Mucosa of descending colon (tissue), 3 donors: ENCODE measurements at regions not wholly inside any gene's neighbourhood (a gene's known extent, or its start where the extent isn't known, plus 50 kb on each side); places are given as distances from the start of the nearest gene placed in this dataset.
"Not testable (repeated sequence)": the region's sequence is repeated elsewhere in the genome, so short reads cannot be mapped to it uniquely, and the experiment has no call there.

Source experiments
- ATAC-seq: fragments of 200-7000 bp; cut with Tn5 transposase; one replicate; pipeline ENCODE4 v1.9.1; 2020; ENCODE audit warnings: mild to moderate bottlenecking, moderate library complexity
- DNase-seq, 3 donors: peaks; one replicate each; pipeline ENCODE4 v3.0.0-alpha.2; 2020
- H3K36me3 ChIP-seq: fragments of 200-600 bp; one replicate; pipeline ENCODE4 v1.8.0; 2021; ENCODE audit warnings: low read depth, mild to moderate bottlenecking
- H3K4me1 ChIP-seq: fragments of 200-600 bp; one replicate; pipeline ENCODE4 v1.8.0; 2021; ENCODE audit warnings: low read depth, mild to moderate bottlenecking
- H3K4me3 ChIP-seq: fragments of 200-600 bp; one replicate; pipeline ENCODE4 v1.8.0; 2021; ENCODE audit warnings: mild to moderate bottlenecking
- H3K9me3 ChIP-seq: fragments of 200-600 bp; one replicate; pipeline ENCODE4 v1.8.0; 2021; ENCODE audit warnings: mild to moderate bottlenecking
- intact Hi-C, 2 donors: fragments of 100-400 bp; cut with DNase I in 1 of 2; cut with micrococcal nuclease in 1 of 2; formaldehyde crosslinking; loops; one replicate each; pipeline versions ENCODE4 v1.11.0 to v1.11.1; 2022; cut with DNase I, micrococcal nuclease
- TF ChIP-seq, protein P1 (sequence below): fragments of 200-600 bp; IDR thresholded peaks from one replicate; pipeline ENCODE4 v1.8.0; 2022; ENCODE audit warnings: antibody characterized with exemption, mild to moderate bottlenecking
- donor health status: DM: no; HTN: no; CAD: no; lungs with moderate emphysema.
- donor health status: DM: no; HTN: no; CAD: no.
- donor health status: DM: no; HTN: yes; CAD: no.

DNA sequence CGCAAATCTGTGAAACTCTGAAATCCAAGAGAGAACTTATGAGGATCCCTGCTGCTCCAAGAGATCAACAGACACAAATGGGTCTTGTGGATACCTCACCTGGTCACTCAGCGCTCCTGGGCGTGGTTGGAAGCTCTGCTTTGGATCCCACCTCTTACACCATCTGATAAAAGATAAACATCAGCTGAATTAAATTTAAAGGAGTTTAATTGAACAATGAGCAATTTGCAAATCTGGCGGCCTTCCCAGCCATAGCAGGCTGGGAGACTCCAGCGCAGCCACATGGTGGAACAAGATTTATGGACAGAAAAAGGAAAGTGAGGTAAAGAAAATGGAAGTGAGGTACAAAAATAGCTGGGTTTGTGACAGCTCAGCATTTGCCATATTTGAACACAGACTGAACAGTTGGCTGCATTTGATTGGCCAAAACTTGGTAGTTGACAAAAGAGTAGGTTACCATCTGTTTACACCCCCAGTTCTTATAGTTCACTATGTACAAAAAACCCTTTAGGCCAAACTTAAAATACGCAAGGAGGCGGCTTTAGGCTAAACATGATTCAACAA, 437.3 kb upstream of the NDST3 start:
- no peaks in the 10 kb centered on the region for H3K36me3 ChIP-seq
- H3K4me1 ChIP-seq = no peaks in the 10 kb centered on the region
- H3K9me3 ChIP-seq = no peaks in the 10 kb centered on the region
- TF ChIP-seq, protein P1, sequence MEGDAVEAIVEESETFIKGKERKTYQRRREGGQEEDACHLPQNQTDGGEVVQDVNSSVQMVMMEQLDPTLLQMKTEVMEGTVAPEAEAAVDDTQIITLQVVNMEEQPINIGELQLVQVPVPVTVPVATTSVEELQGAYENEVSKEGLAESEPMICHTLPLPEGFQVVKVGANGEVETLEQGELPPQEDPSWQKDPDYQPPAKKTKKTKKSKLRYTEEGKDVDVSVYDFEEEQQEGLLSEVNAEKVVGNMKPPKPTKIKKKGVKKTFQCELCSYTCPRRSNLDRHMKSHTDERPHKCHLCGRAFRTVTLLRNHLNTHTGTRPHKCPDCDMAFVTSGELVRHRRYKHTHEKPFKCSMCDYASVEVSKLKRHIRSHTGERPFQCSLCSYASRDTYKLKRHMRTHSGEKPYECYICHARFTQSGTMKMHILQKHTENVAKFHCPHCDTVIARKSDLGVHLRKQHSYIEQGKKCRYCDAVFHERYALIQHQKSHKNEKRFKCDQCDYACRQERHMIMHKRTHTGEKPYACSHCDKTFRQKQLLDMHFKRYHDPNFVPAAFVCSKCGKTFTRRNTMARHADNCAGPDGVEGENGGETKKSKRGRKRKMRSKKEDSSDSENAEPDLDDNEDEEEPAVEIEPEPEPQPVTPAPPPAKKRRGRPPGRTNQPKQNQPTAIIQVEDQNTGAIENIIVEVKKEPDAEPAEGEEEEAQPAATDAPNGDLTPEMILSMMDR = no peak
- DNase-seq = no peak
- ATAC-seq = no peak
- H3K4me3 ChIP-seq = no peak overlapping the region
- intact Hi-C loops = no loop called here

DNA sequence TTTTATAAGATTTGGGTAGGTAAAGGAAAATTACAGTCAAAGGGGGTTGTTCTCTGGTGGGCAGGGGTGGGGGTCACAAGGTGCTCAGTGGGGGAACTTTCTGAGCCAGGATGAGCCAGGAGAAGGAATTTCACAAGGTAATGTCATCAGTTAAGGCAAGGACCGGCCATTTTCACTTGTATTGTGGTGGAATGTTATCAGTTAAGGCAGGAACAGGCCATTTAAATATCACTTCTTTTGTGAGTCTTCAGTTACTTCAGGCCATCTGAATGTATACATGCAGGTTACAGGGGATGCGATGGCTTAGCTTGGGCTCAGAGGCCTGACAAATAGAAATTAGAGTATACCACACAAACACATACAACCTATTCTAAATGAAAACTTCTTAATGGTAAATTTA, 434.9 kb upstream of the NDST3 start:
- intact Hi-C loops, DNase-seq, ATAC-seq, H3K36me3 ChIP-seq, H3K9me3 ChIP-seq, H3K4me3 ChIP-seq, H3K4me1 ChIP-seq: not testable (repeated sequence)

DNA sequence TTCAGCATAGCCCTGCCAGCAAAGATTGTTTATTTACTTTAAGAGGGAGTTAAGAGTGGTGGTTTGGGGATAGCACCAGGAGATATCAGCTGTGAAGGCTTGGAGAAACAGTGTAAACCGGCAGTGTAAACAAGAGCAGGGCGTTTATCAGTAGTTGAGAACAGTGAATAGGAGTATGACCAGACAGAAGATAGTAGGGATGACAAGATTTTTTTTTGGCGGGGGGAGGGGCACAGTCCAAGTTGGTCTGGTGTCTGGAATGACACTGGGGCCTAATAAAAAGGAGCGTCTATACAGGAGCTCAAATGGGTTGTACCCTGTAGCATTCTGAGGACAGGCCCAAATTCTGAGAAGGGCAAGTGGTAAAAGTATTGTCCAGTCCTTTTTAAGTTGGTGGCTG, 433.4 kb upstream of the NDST3 start:
- H3K36me3 ChIP-seq, H3K4me1 ChIP-seq, H3K4me3 ChIP-seq, DNase-seq, H3K9me3 ChIP-seq, intact Hi-C loops, ATAC-seq: not testable (repeated sequence)

DNA sequence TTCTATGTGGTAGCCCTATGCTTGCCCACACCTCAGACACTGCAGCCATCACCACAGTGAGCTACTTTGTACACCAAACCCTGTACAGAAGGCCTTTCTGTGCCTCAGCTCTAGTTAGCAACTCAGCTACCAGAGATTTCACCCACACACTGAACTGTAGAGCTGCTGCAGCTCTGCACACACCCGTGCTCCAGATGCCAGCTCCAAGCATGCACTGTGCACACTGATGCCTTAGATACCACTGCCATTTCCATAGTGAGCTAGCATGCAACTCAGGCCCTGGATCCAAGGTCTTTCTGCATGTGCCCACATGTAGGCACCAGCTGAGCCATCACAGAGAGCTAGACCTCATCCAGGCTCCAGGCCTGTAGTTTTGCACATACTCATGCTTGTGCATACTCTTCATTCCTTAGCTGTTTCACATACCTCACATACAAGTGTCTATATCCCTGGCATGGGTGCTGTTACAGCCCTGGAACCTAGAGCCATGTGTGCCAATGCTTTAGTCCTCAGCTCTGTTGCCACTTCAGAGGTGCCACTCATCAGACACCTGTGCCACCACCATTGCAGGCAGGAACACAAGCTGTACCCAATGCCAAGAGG, 423.5 kb upstream of the NDST3 start:
- H3K9me3 ChIP-seq = no peaks in the 10 kb centered on the region
- DNase-seq (no peak), ATAC-seq (no peak)
- TF ChIP-seq, protein P1 = no peak
- H3K36me3 ChIP-seq = no peaks in the 10 kb centered on the region
- intact Hi-C loops = no loop called here
- H3K4me3 ChIP-seq = no peak overlapping the region
- no peaks in the 10 kb centered on the region for H3K4me1 ChIP-seq

DNA sequence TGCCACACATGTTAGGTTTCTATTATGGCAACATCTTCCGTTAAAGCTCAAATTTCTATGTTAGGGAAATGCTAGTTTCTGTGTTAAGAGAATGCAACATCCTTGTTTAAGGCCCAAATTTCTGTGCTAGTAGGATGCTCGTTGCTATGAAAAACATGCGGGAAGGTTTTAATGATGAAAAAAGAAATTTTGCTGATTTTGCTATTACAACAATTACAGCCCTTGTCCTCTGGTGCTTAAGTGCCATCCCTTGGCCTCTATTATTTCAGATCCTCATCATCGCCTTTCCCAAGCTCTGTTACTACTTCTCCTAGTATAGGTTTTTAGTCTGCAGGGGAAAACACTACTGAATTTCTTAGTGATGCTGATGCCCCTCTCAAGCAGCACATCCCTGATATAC, 412.6 kb upstream of the NDST3 start:
- intact Hi-C loops = no loop called here
- DNase-seq (no peak), ATAC-seq (no peak)
- peaks cover 6% of the 10 kb centered on the region for H3K9me3 ChIP-seq
- no peak overlapping the region for H3K4me3 ChIP-seq
- TF ChIP-seq, protein P1 = no peak
- H3K4me1 ChIP-seq = no peaks in the 10 kb centered on the region
- H3K36me3 ChIP-seq = no peaks in the 10 kb centered on the region

DNA sequence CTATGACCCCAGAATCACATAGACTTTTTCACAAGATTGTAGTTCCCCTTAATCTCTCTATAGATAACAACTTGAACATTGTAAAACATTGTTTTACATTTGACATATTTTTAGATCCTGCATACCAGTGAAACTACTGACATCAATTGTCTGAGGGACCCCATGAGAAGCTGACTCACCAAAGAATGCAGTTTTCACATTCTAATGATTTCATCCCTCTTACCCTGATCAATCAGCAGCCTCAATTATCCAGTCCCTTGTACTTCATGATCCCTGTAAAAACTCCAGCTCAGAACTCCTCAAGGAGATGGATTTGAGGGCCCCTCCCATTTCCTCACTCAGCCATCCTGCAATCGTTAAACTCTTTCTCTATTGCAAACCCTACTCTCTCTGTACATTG, 411.0 kb upstream of the NDST3 start:
- Histone ChIP-seq H3K4me1 (no peaks in the 10 kb centered on the region), H3K4me3 (no peak overlapping the region), H3K36me3 (peaks cover under 1% of the 10 kb centered on the region), H3K9me3 (no peaks in the 10 kb centered on the region)
- intact Hi-C loops = no loop called here
- ATAC-seq (no peak), DNase-seq (no peak)
- TF ChIP-seq, protein P1 = no peak

DNA sequence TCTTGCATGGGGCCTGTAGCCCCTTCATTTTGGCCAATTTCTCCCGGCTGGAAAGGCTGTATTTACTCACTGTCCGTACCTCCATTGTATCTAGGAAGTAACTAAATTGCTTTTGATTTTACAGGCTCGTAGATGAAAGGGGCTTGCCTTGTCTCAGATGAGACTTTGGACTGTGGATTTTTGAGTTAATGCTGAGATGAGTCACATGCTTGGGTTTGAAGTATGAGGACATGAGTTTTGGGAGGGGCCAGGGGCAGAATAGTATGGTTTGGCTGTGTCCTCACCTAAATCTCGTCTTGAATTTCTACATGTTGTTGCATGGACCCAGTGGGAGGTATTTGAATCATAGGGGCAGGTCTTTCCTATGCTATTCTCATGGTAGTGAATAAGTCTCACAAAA, 407.6 kb upstream of the NDST3 start:
- H3K9me3 ChIP-seq = no peaks in the 10 kb centered on the region
- intact Hi-C loops = no loop called here
- peaks cover 4% of the 10 kb centered on the region for H3K36me3 ChIP-seq
- ATAC-seq (peak; percentile 56), DNase-seq (no peak)
- TF ChIP-seq, protein P1 = no peak
- H3K4me1 ChIP-seq = no peaks in the 10 kb centered on the region
- no peak overlapping the region for H3K4me3 ChIP-seq
